ENCODE measurements at regions not wholly inside any gene's neighbourhood (a gene's known extent, or its start where the extent isn't known, plus 50 kb on each side); places are given as distances from the start of the nearest gene placed in this dataset.
A peak's percentile ranks its signal among the peaks of the same experiment; 100 is the strongest.
"Not testable (repeated sequence)": the region's sequence is repeated elsewhere in the genome, so short reads cannot be mapped to it uniquely, and the experiment has no call there.

GRCh38 chrY:8041238-8041637, 1129.7 kb upstream of the AMELY start:
- Mint-ChIP-seq H3K9me3 (no peaks in the 10 kb centered on the region), H3K4me1 (ENCODE audit: low read depth) (no peaks in the 10 kb centered on the region), H3K27me3 (ENCODE audit: low read depth) (no peaks in the 10 kb centered on the region), H3K4me3 (no peak overlapping the region), H3K36me3 (ENCODE audit: low read depth) (no peaks in the 10 kb centered on the region), H3K27ac (no peak overlapping the region)
- CTCF ChIA-PET: no interaction called here
- intact Hi-C loops (cut with micrococcal nuclease): no loop called here
- DNase-seq: no peak

GRCh38 chrY:8036563-8036962, 1125.0 kb upstream of the AMELY start:
- Mint-ChIP-seq H3K27me3 (ENCODE audit: low read depth) (no peaks in the 10 kb centered on the region), H3K9me3 (no peaks in the 10 kb centered on the region), H3K4me1 (ENCODE audit: low read depth) (peaks cover 3% of the 10 kb centered on the region), H3K27ac (no peak overlapping the region), H3K36me3 (ENCODE audit: low read depth) (no peaks in the 10 kb centered on the region), H3K4me3 (no peak overlapping the region)
- CTCF ChIA-PET: no interaction called here
- DNase-seq: no peak
- intact Hi-C loops (cut with micrococcal nuclease): no loop called here

- CTCF ChIA-PET: no interaction called here
- no peaks in the 10 kb centered on the region for H3K9me3 Mint-ChIP-seq
- DNase-seq: no peak
- H3K4me1 Mint-ChIP-seq (ENCODE audit: low read depth): peaks cover 3% of the 10 kb centered on the region
- H3K4me3 Mint-ChIP-seq: no peak overlapping the region
- H3K27me3 Mint-ChIP-seq (ENCODE audit: low read depth): no peaks in the 10 kb centered on the region
- intact Hi-C loops (cut with micrococcal nuclease): no loop called here
- H3K27ac Mint-ChIP-seq: no peak overlapping the region
- no peaks in the 10 kb centered on the region for H3K36me3 Mint-ChIP-seq (ENCODE audit: low read depth)
Measured at GRCh38 chrY:8035653-8036052, 1124.1 kb upstream of the AMELY start.

GRCh38 chrY:8034673-8035072, 1123.1 kb upstream of the AMELY start:
- no peaks in the 10 kb centered on the region for H3K9me3 Mint-ChIP-seq
- H3K4me3 Mint-ChIP-seq: no peak overlapping the region
- no peak overlapping the region for H3K27ac Mint-ChIP-seq
- DNase-seq: no peak
- intact Hi-C loops (cut with micrococcal nuclease): no loop called here
- H3K4me1 Mint-ChIP-seq (ENCODE audit: low read depth): peaks cover 3% of the 10 kb centered on the region
- no peaks in the 10 kb centered on the region for H3K36me3 Mint-ChIP-seq (ENCODE audit: low read depth)
- CTCF ChIA-PET: interaction anchor here (0.6 kb wide), 1 partner anchor 11 kb away, joined by 3 read pairs; no protein-coding TSS in a partner anchor
- peaks cover 2% of the 10 kb centered on the region for H3K27me3 Mint-ChIP-seq (ENCODE audit: low read depth)

DNA sequence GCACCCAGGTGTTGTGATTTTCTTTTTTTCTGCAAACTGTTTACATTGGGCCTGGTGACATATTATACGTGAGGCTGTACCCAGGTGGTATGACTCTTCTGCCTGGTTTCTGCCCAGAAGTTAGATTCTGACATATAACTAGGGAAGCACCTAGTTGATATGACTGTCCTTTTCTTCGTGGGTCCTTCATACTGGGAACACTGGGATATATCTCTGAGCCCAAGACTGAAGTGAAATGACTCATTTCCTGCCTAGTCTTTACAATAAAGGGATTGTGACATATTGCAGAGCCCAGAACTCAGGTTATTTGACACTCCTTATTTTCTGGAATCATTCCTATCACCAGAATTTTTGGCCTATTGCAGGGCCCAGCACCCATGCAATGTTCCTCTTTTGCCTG, 1121.6 kb upstream of the AMELY start:
- Mint-ChIP-seq H3K36me3 (ENCODE audit: low read depth) (no peaks in the 10 kb centered on the region), H3K4me1 (ENCODE audit: low read depth) (peaks cover 3% of the 10 kb centered on the region), H3K4me3 (no peak overlapping the region), H3K9me3 (no peaks in the 10 kb centered on the region), H3K27ac (no peak overlapping the region), H3K27me3 (ENCODE audit: low read depth) (peaks cover 2% of the 10 kb centered on the region)
- CTCF ChIA-PET: no interaction called here
- intact Hi-C loops (cut with micrococcal nuclease): no loop called here
- no peak for DNase-seq

- Mint-ChIP-seq H3K4me3 (no peak overlapping the region), H3K9me3 (no peaks in the 10 kb centered on the region), H3K36me3 (ENCODE audit: low read depth) (no peaks in the 10 kb centered on the region), H3K27ac (no peak overlapping the region), H3K27me3 (ENCODE audit: low read depth) (no peaks in the 10 kb centered on the region), H3K4me1 (ENCODE audit: low read depth) (peaks cover 4% of the 10 kb centered on the region)
- intact Hi-C loops (cut with micrococcal nuclease): no loop called here
- CTCF ChIA-PET: no interaction called here
- no peak for DNase-seq
Measured at GRCh38 chrY:8020540-8020939, 1109.0 kb upstream of the AMELY start.

- H3K9me3 Mint-ChIP-seq: no peaks in the 10 kb centered on the region
- no peaks in the 10 kb centered on the region for H3K36me3 Mint-ChIP-seq (ENCODE audit: low read depth)
- H3K27me3 Mint-ChIP-seq (ENCODE audit: low read depth): no peaks in the 10 kb centered on the region
- H3K4me1 Mint-ChIP-seq (ENCODE audit: low read depth): peaks cover 10% of the 10 kb centered on the region
- intact Hi-C loops (cut with micrococcal nuclease): no loop called here
- no peak overlapping the region for H3K4me3 Mint-ChIP-seq
- no peak overlapping the region for H3K27ac Mint-ChIP-seq
- DNase-seq: no peak
- CTCF ChIA-PET: no interaction called here
Measured at GRCh38 chrY:8011515-8011914, 1100.0 kb upstream of the AMELY start.

- no peaks in the 10 kb centered on the region for H3K36me3 Mint-ChIP-seq (ENCODE audit: low read depth)
- H3K27me3 Mint-ChIP-seq (ENCODE audit: low read depth): no peaks in the 10 kb centered on the region
- peaks cover 25% of the 10 kb centered on the region for H3K4me1 Mint-ChIP-seq (ENCODE audit: low read depth)
- peaks cover 5% of the 10 kb centered on the region for H3K9me3 Mint-ChIP-seq
- H3K4me3 Mint-ChIP-seq: no peak overlapping the region
- CTCF ChIA-PET: no interaction called here
- intact Hi-C loops (cut with micrococcal nuclease): loop anchor here (1.0 to 10.0 kb wide), 8 partner anchors 37 to 731 kb away; no protein-coding TSS in a partner anchor
- peak; percentile 57 for DNase-seq
- peak overlapping the region; percentile 43 for H3K27ac Mint-ChIP-seq
Measured at GRCh38 chrY:8004196-8004595, 1092.6 kb upstream of the AMELY start.

DNA sequence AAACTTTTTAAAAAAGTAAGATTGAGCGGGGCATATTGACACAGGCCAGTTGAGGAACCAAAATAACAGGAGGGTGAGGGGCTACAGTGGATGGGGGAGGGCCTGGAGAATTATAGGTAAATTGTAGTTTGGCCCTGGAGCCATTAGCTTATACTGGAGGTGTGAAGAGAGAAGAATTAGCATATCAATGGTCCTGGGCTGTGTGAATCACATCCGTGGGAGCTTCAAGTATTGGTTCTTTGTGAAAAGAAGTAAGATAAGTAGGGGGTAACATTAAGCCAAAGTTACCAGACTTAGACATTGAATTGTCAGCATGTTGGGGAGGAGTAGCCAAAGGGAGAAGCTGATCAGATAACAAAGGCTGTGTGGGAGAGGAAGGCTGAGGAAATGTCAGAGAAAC, 1085.2 kb upstream of the AMELY start:
- no peak overlapping the region for H3K27ac Mint-ChIP-seq
- intact Hi-C loops (cut with micrococcal nuclease): no loop called here
- H3K4me3 Mint-ChIP-seq: no peak overlapping the region
- H3K9me3 Mint-ChIP-seq: peaks cover 6% of the 10 kb centered on the region
- no peak for DNase-seq
- H3K36me3 Mint-ChIP-seq (ENCODE audit: low read depth): no peaks in the 10 kb centered on the region
- H3K4me1 Mint-ChIP-seq (ENCODE audit: low read depth): no peaks in the 10 kb centered on the region
- peaks cover 2% of the 10 kb centered on the region for H3K27me3 Mint-ChIP-seq (ENCODE audit: low read depth)
- CTCF ChIA-PET: no interaction called here

GRCh38 chrY:7994781-7995180, 1083.2 kb upstream of the AMELY start:
- H3K36me3 Mint-ChIP-seq (ENCODE audit: low read depth); intact Hi-C loops (cut with micrococcal nuclease); H3K4me3 Mint-ChIP-seq; H3K27ac Mint-ChIP-seq; CTCF ChIA-PET; DNase-seq; H3K27me3 Mint-ChIP-seq (ENCODE audit: low read depth); H3K4me1 Mint-ChIP-seq (ENCODE audit: low read depth): not testable (repeated sequence)
- peaks cover 11% of the 10 kb centered on the region for H3K9me3 Mint-ChIP-seq

- intact Hi-C loops (cut with micrococcal nuclease): no loop called here
- no peaks in the 10 kb centered on the region for H3K36me3 Mint-ChIP-seq (ENCODE audit: low read depth)
- no peaks in the 10 kb centered on the region for H3K27me3 Mint-ChIP-seq (ENCODE audit: low read depth)
- DNase-seq: no peak
- no peak overlapping the region for H3K4me3 Mint-ChIP-seq
- H3K4me1 Mint-ChIP-seq (ENCODE audit: low read depth): no peaks in the 10 kb centered on the region
- no peaks in the 10 kb centered on the region for H3K9me3 Mint-ChIP-seq
- no peak overlapping the region for H3K27ac Mint-ChIP-seq
- CTCF ChIA-PET: no interaction called here
Measured at GRCh38 chrY:7979770-7980169, 1068.2 kb upstream of the AMELY start.

DNA sequence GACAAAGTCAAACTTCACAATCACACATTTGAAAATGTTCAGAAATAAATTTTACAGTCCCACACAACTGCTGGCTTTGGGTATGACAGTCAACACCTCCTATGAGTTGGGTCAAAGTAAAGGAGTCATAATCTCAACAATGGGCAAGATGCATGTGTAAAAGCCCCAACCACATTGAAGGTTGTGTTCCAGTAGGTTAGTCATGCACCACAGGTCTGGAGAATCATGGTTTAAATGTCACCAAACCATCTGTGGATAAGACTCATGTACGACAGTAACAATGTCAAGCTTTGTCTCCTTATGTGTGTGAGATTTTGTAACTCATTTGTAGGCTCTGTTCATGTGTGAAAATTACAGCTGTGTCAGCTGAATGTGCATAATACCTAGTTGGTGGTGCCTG, 1065.7 kb upstream of the AMELY start:
- Mint-ChIP-seq H3K27me3 (ENCODE audit: low read depth) (no peaks in the 10 kb centered on the region), H3K36me3 (ENCODE audit: low read depth) (no peaks in the 10 kb centered on the region), H3K4me3 (no peak overlapping the region), H3K9me3 (no peaks in the 10 kb centered on the region), H3K27ac (no peak overlapping the region), H3K4me1 (ENCODE audit: low read depth) (no peaks in the 10 kb centered on the region)
- intact Hi-C loops (cut with micrococcal nuclease): no loop called here
- no peak for DNase-seq
- CTCF ChIA-PET: no interaction called here

- no peak for DNase-seq
- Mint-ChIP-seq H3K4me1 (ENCODE audit: low read depth) (no peaks in the 10 kb centered on the region), H3K27ac (no peak overlapping the region), H3K36me3 (ENCODE audit: low read depth) (no peaks in the 10 kb centered on the region), H3K4me3 (no peak overlapping the region), H3K27me3 (ENCODE audit: low read depth) (no peaks in the 10 kb centered on the region), H3K9me3 (no peaks in the 10 kb centered on the region)
- CTCF ChIA-PET: no interaction called here
- intact Hi-C loops (cut with micrococcal nuclease): loop anchor here (5.0 kb wide), 1 partner anchor 34 kb away; no protein-coding TSS in a partner anchor
Measured at GRCh38 chrY:7968293-7968692, 1056.7 kb upstream of the AMELY start.

DNA sequence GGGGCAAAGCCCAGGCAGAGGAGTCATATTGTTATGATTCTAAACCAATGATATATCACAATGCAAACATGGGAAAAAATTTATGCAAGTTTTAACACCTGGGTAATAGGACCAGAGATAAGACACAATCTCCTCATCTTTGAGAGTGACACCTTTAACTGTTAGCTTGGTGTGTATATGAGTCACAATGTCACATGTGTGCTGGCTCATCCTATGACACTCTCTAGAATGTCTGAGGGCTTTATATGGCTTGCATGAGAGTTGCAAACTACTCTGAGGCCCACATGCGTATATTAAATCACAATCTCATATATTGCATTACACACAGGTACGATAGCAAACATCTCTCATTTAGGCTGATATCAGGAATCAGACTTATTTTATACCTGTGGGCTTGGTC, 1055.4 kb upstream of the AMELY start:
- intact Hi-C loops (cut with micrococcal nuclease): loop anchor here (5.0 kb wide), 1 partner anchor 35 kb away; no protein-coding TSS in a partner anchor
- Mint-ChIP-seq H3K27me3 (ENCODE audit: low read depth) (no peaks in the 10 kb centered on the region), H3K4me3 (no peak overlapping the region), H3K4me1 (ENCODE audit: low read depth) (no peaks in the 10 kb centered on the region), H3K27ac (no peak overlapping the region), H3K36me3 (ENCODE audit: low read depth) (no peaks in the 10 kb centered on the region), H3K9me3 (no peaks in the 10 kb centered on the region)
- CTCF ChIA-PET: no interaction called here
- no peak for DNase-seq
